Smooth muscle cell (in vitro differentiated cells): ENCODE measurements at regions not wholly inside any gene's neighbourhood (a gene's known extent, or its start where the extent isn't known, plus 50 kb on each side); places are given as distances from the start of the nearest gene placed in this dataset.

Experiments
- DNase-seq: peaks from one replicate; lab custom pipeline; 2025; ENCODE audit not compliant: unreplicated experiment; lab: John Stamatoyannopoulos, UW
- H2AFZ ChIP-seq: fragments of 200-600 bp; sonication (generic); 2 replicates; pipeline ENCODE4 v1.6.0; 2016; ENCODE audit warnings: antibody characterized with exemption, low read depth, mild to moderate bottlenecking
- H3F3A ChIP-seq: fragments of 200-600 bp; sonication (generic); 2 replicates; pipeline ENCODE4 v1.6.0; 2017; ENCODE audit warnings: antibody characterized with exemption, low read depth
- H3K27ac ChIP-seq: fragments of 200-600 bp; sonication (generic); 2 replicates; pipeline ENCODE4 v1.5.1; 2016; ENCODE audit warnings: low read depth, mild to moderate bottlenecking
- H3K27me3 ChIP-seq: fragments of 200-600 bp; sonication (generic); 2 replicates; pipeline ENCODE4 v1.6.1; 2016; ENCODE audit warnings: low read depth, mild to moderate bottlenecking
- H3K36me3 ChIP-seq: fragments of 200-600 bp; sonication (generic); 2 replicates; pipeline ENCODE4 v1.5.1; 2016; ENCODE audit warnings: low read depth
- H3K4me1 ChIP-seq: fragments of 200-600 bp; sonication (generic); 2 replicates; pipeline ENCODE4 v1.5.1; 2016; ENCODE audit warnings: low read depth
- H3K4me2 ChIP-seq: fragments of 200-600 bp; sonication (generic); 2 replicates; pipeline ENCODE4 v1.6.0; 2016; ENCODE audit warnings: mild to moderate bottlenecking
- H3K4me3 ChIP-seq: fragments of 200-600 bp; sonication (generic); 2 replicates; pipeline ENCODE4 v1.5.1; 2016; ENCODE audit warnings: mild to moderate bottlenecking
- H3K79me2 ChIP-seq: fragments of 200-600 bp; sonication (generic); 2 replicates; pipeline ENCODE4 v1.6.0; 2016; ENCODE audit warnings: low read depth, mild to moderate bottlenecking
- H3K9ac ChIP-seq: fragments of 200-600 bp; sonication (generic); 2 replicates; pipeline ENCODE4 v1.6.0; 2016; ENCODE audit warnings: low read depth
- H3K9me3 ChIP-seq: fragments of 200-600 bp; sonication (generic); replicated peaks from 2 replicates; pipeline ENCODE4 v1.5.1; 2016; ENCODE audit warnings: low read depth
- H4K20me1 ChIP-seq: fragments of 200-600 bp; sonication (generic); 2 replicates; pipeline ENCODE4 v1.6.0; 2016; ENCODE audit warnings: low read depth
- WGBS: methylation state at CpG from one replicate; pipeline ENCODE4 v1.1.7; 2016; ENCODE audit warnings: low lambda C conversion rate; 5-methylcytosine and 5-hydroxymethylcytosine counted together
- TF ChIP-seq, protein P1 (sequence below): fragments of 200-600 bp; sonication (generic); IDR thresholded peaks from 2 replicates; pipeline ENCODE4 v1.5.1; 2017; ENCODE audit warnings: borderline replicate concordance, mild to moderate bottlenecking, antibody characterized with exemption; ENCODE audit not compliant: insufficient read depth, poor library complexity, severe bottlenecking

DNA sequence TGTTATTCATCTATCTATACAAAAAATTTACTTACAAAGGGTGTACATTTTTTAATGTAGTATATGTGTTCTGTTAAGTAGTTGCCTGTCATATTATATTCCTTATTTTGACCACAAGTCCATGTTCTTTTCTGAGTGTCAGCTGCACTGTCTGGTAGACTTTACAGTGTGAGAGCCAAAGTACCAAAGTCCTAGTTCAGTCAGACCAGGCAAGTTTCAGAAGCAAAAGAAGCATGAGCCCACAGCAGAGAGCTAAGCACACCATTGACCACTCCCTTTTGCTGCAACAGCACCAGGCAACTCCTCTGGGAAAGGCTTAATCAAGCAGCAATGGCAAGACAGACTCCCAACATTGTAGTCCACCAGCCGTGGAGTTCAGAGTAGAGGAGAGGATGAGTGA lies 631.9 kb upstream of the PKN2 start:
- TF ChIP-seq, protein P1, sequence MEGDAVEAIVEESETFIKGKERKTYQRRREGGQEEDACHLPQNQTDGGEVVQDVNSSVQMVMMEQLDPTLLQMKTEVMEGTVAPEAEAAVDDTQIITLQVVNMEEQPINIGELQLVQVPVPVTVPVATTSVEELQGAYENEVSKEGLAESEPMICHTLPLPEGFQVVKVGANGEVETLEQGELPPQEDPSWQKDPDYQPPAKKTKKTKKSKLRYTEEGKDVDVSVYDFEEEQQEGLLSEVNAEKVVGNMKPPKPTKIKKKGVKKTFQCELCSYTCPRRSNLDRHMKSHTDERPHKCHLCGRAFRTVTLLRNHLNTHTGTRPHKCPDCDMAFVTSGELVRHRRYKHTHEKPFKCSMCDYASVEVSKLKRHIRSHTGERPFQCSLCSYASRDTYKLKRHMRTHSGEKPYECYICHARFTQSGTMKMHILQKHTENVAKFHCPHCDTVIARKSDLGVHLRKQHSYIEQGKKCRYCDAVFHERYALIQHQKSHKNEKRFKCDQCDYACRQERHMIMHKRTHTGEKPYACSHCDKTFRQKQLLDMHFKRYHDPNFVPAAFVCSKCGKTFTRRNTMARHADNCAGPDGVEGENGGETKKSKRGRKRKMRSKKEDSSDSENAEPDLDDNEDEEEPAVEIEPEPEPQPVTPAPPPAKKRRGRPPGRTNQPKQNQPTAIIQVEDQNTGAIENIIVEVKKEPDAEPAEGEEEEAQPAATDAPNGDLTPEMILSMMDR = no peak
- no peak overlapping the region for H3K4me3 ChIP-seq
- no peaks in the 10 kb centered on the region for H3K36me3 ChIP-seq
- no peaks in the 10 kb centered on the region for H3K4me1 ChIP-seq
- H3K9me3 ChIP-seq = no peaks in the 10 kb centered on the region
- 90% methylated on average over 1 of the region's 1 CpG for WGBS
- no peaks in the 10 kb centered on the region for H3F3A ChIP-seq
- H3K4me2 ChIP-seq = no peak overlapping the region
- H3K27ac ChIP-seq = no peak overlapping the region
- no peak overlapping the region for H3K9ac ChIP-seq
- H4K20me1 ChIP-seq = no peaks in the 10 kb centered on the region
- peak overlapping the region; percentile 23 for H2AFZ ChIP-seq
- no peak for DNase-seq
- no peaks in the 10 kb centered on the region for H3K79me2 ChIP-seq
- H3K27me3 ChIP-seq = no peaks in the 10 kb centered on the region

DNA sequence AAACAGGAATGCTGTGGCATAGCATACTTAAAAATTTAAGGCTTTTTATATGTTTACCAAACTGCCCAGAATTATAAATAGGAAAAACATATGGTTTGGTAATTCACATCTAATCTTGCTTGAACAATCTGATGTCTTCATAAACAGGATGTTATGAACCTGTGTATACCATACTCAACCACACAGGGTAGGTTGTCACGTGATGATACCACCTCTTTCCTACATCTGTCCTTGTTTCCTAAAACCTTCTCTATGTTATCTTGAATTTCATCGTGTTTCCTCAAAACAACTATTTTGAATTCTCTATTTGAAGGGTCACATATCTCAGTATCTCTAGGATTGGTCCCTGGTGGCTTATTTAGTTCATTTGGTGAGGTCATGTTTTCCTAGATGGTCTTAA lies 631.0 kb upstream of the PKN2 start:
- WGBS = 93% methylated on average over 2 of the region's 2 CpGs
- H2AFZ ChIP-seq = no peak overlapping the region
- H3K4me2 ChIP-seq = no peak overlapping the region
- no peaks in the 10 kb centered on the region for H3K9me3 ChIP-seq
- no peaks in the 10 kb centered on the region for H4K20me1 ChIP-seq
- no peaks in the 10 kb centered on the region for H3K36me3 ChIP-seq
- no peak overlapping the region for H3K4me3 ChIP-seq
- H3K9ac ChIP-seq = no peak overlapping the region
- DNase-seq = no peak
- no peaks in the 10 kb centered on the region for H3K4me1 ChIP-seq
- no peaks in the 10 kb centered on the region for H3F3A ChIP-seq
- H3K79me2 ChIP-seq = no peaks in the 10 kb centered on the region
- TF ChIP-seq, protein P1 = no peak
- no peaks in the 10 kb centered on the region for H3K27me3 ChIP-seq
- no peak overlapping the region for H3K27ac ChIP-seq

DNA sequence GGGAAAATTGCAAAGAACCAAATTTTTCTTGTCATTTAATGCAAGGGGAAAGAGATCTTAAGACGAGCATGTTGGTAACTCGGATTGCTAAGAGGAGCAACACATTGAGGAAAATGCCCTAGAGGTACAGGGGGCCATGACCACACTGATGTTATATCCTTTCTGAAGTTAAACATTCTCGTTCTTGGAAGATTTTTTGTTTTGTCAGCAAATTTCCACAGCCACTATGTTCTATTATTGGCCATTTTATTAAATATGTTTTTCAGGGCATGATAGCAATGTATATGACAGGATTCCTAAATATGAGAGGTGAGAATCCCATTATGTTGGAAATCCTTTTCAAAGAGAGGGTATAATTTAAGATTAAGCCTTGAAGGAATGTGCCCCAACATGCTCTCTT lies 627.2 kb upstream of the PKN2 start:
- WGBS = 65% methylated on average over 3 of the region's 3 CpGs
- H3F3A ChIP-seq = no peaks in the 10 kb centered on the region
- H2AFZ ChIP-seq = peak overlapping the region; percentile 68
- TF ChIP-seq, protein P1 = no peak
- no peaks in the 10 kb centered on the region for H3K36me3 ChIP-seq
- no peak overlapping the region for H3K4me2 ChIP-seq
- no peak overlapping the region for H3K9ac ChIP-seq
- no peak overlapping the region for H3K4me3 ChIP-seq
- no peaks in the 10 kb centered on the region for H3K79me2 ChIP-seq
- no peaks in the 10 kb centered on the region for H3K9me3 ChIP-seq
- no peak for DNase-seq
- H3K4me1 ChIP-seq = no peaks in the 10 kb centered on the region
- no peaks in the 10 kb centered on the region for H3K27me3 ChIP-seq
- H3K27ac ChIP-seq = no peak overlapping the region
- no peaks in the 10 kb centered on the region for H4K20me1 ChIP-seq

DNA sequence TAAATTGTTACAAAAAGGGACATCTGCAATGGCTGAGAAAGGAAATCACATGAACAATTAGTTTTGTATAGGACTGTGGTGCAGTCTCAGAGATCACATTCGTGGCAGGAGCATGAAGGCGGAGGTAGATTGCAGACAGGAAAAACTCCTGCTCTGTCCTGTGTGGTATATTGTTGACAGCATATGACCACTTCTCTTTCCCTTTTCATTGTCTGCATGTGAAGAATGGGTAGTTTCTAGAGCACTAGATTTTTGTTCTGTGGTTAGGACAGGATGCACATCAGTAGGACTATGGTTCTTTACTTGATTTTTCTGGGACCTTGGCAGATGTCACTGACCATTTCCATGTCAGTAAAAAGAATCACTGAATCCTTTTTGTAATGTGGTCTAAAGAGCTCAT lies 625.9 kb upstream of the PKN2 start:
- Histone ChIP-seq H3K9me3 (no peaks in the 10 kb centered on the region), H3K79me2 (no peaks in the 10 kb centered on the region), H3K4me2 (no peak overlapping the region), H3K9ac (no peak overlapping the region), H3K27ac (no peak overlapping the region), H3K27me3 (no peaks in the 10 kb centered on the region), H3K36me3 (no peaks in the 10 kb centered on the region), H3K4me1 (no peaks in the 10 kb centered on the region), H3K4me3 (no peak overlapping the region), H2AFZ (no peak overlapping the region), H3F3A (no peaks in the 10 kb centered on the region), H4K20me1 (no peaks in the 10 kb centered on the region)
- WGBS = 98% methylated on average over 2 of the region's 2 CpGs
- no peak for DNase-seq
- TF ChIP-seq, protein P1 = no peak
